IMR-90 (cell line): ENCODE measurements at regions not wholly inside any gene's neighbourhood (a gene's known extent, or its start where the extent isn't known, plus 50 kb on each side); places are given as distances from the start of the nearest gene placed in this dataset.

Source experiments
- ATAC-seq: fragments of 200-7000 bp; cut with Tn5 transposase; 2 replicates; pipeline ENCODE4 v1.9.1; 2020; ENCODE audit warnings: low read depth, mild to moderate bottlenecking, moderate library complexity
- BruUV-seq: library from RNA; stranded (reverse); fragments of 400-500 nt; replicated peaks from 2 replicates; lab custom pipeline; 2021; lab: Mats Ljungman, UMichigan
- CTCF ChIA-PET: fragments of 300-600 bp; formaldehyde crosslinking; extraction: SDS; loops from one replicate; lab custom pipeline; 2021; ENCODE audit warnings: antibody characterized with exemption; lab: Yijun Ruan, JAX
- POLR2A ChIA-PET: fragments of 300-600 bp; sonication (Branson Sonifier 250); formaldehyde crosslinking; loops from one replicate; lab custom pipeline; 2022; ENCODE audit warnings: antibody characterized with exemption; ENCODE audit not compliant: unreplicated experiment; lab: Charles Lee
- DNase-seq: peaks from one replicate; pipeline ENCODE4 v3.0.0; 2013
- H2AFZ ChIP-seq: replicated peaks from 2 replicates; pipeline ENCODE3; 2013; ENCODE audit warnings: low read length, mild to moderate bottlenecking; ENCODE audit not compliant: poor library complexity
- H2AK5ac ChIP-seq: 2 replicates; pipeline ENCODE4 v1.6.1; 2013; ENCODE audit warnings: low read depth, low read length, inconsistent platforms
- H2AK9ac ChIP-seq: replicated peaks from 2 replicates; pipeline ENCODE3; 2013; ENCODE audit warnings: mild to moderate bottlenecking, low read depth, low read length, moderate library complexity; ENCODE audit not compliant: poor library complexity
- H2BK120ac ChIP-seq: 2 replicates; pipeline ENCODE4 v1.6.1; 2013; ENCODE audit warnings: low read depth, low read length, inconsistent platforms
- H2BK15ac ChIP-seq: 3 replicates; pipeline ENCODE4 v1.6.1; 2013; ENCODE audit warnings: low read depth, low read length, inconsistent platforms
- H2BK20ac ChIP-seq: 2 replicates; pipeline ENCODE4 v1.6.1; 2013; ENCODE audit warnings: low read depth, mild to moderate bottlenecking, inconsistent platforms, low read length, moderate library complexity
- H2BK5ac ChIP-seq: 2 replicates; pipeline ENCODE4 v1.6.1; 2013; ENCODE audit warnings: mild to moderate bottlenecking, low read depth, low read length, inconsistent platforms; ENCODE audit not compliant: poor library complexity, severe bottlenecking
- H3K14ac ChIP-seq: replicated peaks from 2 replicates; pipeline ENCODE4 v1.6.1; 2013; ENCODE audit warnings: low read depth, low read length, inconsistent platforms
- H3K18ac ChIP-seq: 2 replicates; pipeline ENCODE4 v1.6.1; 2013; ENCODE audit warnings: low read depth, low read length, control low read depth
- H3K23ac ChIP-seq: 2 replicates; pipeline ENCODE4 v1.6.1; 2013; ENCODE audit warnings: low read depth, low read length, inconsistent platforms
- H3K27ac ChIP-seq: 2 replicates; pipeline ENCODE4 v1.5.1; 2013; ENCODE audit warnings: mild to moderate bottlenecking, control low read depth, low read length; ENCODE audit not compliant: insufficient read depth
- H3K27me3 ChIP-seq: 2 replicates; pipeline ENCODE4 v1.6.1; 2013; ENCODE audit warnings: low read length; ENCODE audit not compliant: control insufficient read depth, insufficient read depth
- H3K36me3 ChIP-seq: 2 replicates; pipeline ENCODE4 v1.6.1; 2013; ENCODE audit warnings: low read length, mixed read lengths; ENCODE audit not compliant: control insufficient read depth, insufficient read depth
- H3K4ac ChIP-seq: 2 replicates; pipeline ENCODE4 v1.6.1; 2013; ENCODE audit warnings: low read depth, low read length, inconsistent platforms
- H3K4me1 ChIP-seq: 2 replicates; pipeline ENCODE4 v1.6.1; 2013; ENCODE audit warnings: low read length, mixed read lengths; ENCODE audit not compliant: control insufficient read depth, insufficient read depth
- H3K4me2 ChIP-seq: 2 replicates; pipeline ENCODE4 v1.6.1; 2013; ENCODE audit warnings: low read depth, mild to moderate bottlenecking, control low read depth, low read length, moderate library complexity
- H3K4me3 ChIP-seq: 2 replicates; pipeline ENCODE4 v1.5.1; 2013; ENCODE audit warnings: low read depth, mild to moderate bottlenecking, control low read depth, low read length, moderate library complexity; ENCODE audit not compliant: insufficient read depth
- H3K56ac ChIP-seq: 2 replicates; pipeline ENCODE4 v1.6.1; 2013; ENCODE audit warnings: low read length, inconsistent platforms; ENCODE audit not compliant: insufficient read depth; ENCODE audit errors: extremely low read depth
- H3K79me1 ChIP-seq, 2 experiments: 2 replicates each; pipeline ENCODE4 v1.6.1; 2013; ENCODE audit warnings: low read length in 2 of 2, inconsistent platforms in 1 of 2, low read depth in 1 of 2
- H3K9ac ChIP-seq: 2 replicates; pipeline ENCODE4 v1.6.1; 2013; ENCODE audit warnings: low read depth, low read length, control low read depth
- H3K9me1 ChIP-seq: 2 replicates; pipeline ENCODE4 v1.6.1; 2013; ENCODE audit warnings: low read length, inconsistent platforms; ENCODE audit not compliant: insufficient read depth
- H3K9me3 ChIP-seq: 2 replicates; pipeline ENCODE4 v1.6.1; 2013; ENCODE audit warnings: low read length; ENCODE audit not compliant: control insufficient read depth, insufficient read depth
- H4K20me1 ChIP-seq: 2 replicates; pipeline ENCODE4 v1.6.1; 2013; ENCODE audit warnings: low read length, inconsistent platforms; ENCODE audit not compliant: insufficient read depth
- H4K5ac ChIP-seq: 2 replicates; pipeline ENCODE4 v1.6.1; 2013; ENCODE audit warnings: mild to moderate bottlenecking, low read depth, low read length, control low read depth
- H4K8ac ChIP-seq, 2 experiments: 2 replicates each; pipeline ENCODE4 v1.6.1; 2013; ENCODE audit warnings: low read depth in 2 of 2, low read length in 2 of 2, control low read depth in 1 of 2, inconsistent platforms in 1 of 2
- H4K91ac ChIP-seq: 2 replicates; pipeline ENCODE4 v1.6.1; 2013; ENCODE audit warnings: low read depth, low read length, inconsistent platforms; ENCODE audit not compliant: insufficient read depth
- BHLHE40 ChIP-seq: fragments of 150-350 bp; IDR thresholded peaks from 2 replicates; pipeline ENCODE4 v1.6.1; 2016; ENCODE audit warnings: mild to moderate bottlenecking, low read depth, low read length
- MAFK ChIP-seq: IDR thresholded peaks from 2 replicates; pipeline ENCODE4 v1.6.1; 2012; ENCODE audit warnings: low read depth, low read length, improper control_type of control experiment
- MXI1 ChIP-seq: IDR thresholded peaks from 2 replicates; pipeline ENCODE4 v1.6.1; 2012; ENCODE audit warnings: low read depth, mild to moderate bottlenecking, low read length, moderate library complexity, borderline replicate concordance
- NFE2L2 ChIP-seq: fragments of 150-350 bp; IDR thresholded peaks from 2 replicates; pipeline ENCODE4 v1.6.1; 2016; ENCODE audit warnings: low read depth, mild to moderate bottlenecking, low read length
- POLR2A ChIP-seq: IDR thresholded peaks from 2 replicates; pipeline ENCODE4 v1.6.1; 2012; ENCODE audit warnings: mild to moderate bottlenecking, low read depth, low read length
- RAD21 ChIP-seq: IDR thresholded peaks from 2 replicates; pipeline ENCODE4 v1.6.1; 2012; ENCODE audit warnings: low read length, improper control_type of control experiment
- RCOR1 ChIP-seq: IDR thresholded peaks from 2 replicates; pipeline ENCODE4 v1.6.1; 2012; ENCODE audit warnings: mild to moderate bottlenecking, low read length, improper control_type of control experiment; ENCODE audit not compliant: insufficient replicate concordance
- WGBS, 2 experiments: methylation state at CpG; one replicate each; pipeline versions ENCODE4 v1.1.5 to v1.1.7; 2013; ENCODE audit warnings: missing lambda C conversion rate in 2 of 2; ENCODE audit not compliant: insufficient read length in 1 of 2; ENCODE audit errors: extremely low coverage in 2 of 2; 5-methylcytosine and 5-hydroxymethylcytosine counted together
- dilution Hi-C: fragments of 300-500 bp; cut with HindIII; formaldehyde crosslinking; loops from one replicate; pipeline ENCODE4 v1.14.3; 2018; ENCODE audit warnings: low sequenced_read_pairs; ENCODE audit not compliant: unreplicated experiment
- in situ Hi-C: fragments of 300-500 bp; cut with MboI; formaldehyde crosslinking; loops from 3 replicates; pipeline ENCODE4 v1.14.3; 2019; ENCODE audit warnings: low sequenced_read_pairs, inconsistent platforms, mixed read lengths
- intact Hi-C: fragments of 100-400 bp; cut with micrococcal nuclease; formaldehyde crosslinking; loops from 2 replicates; pipeline ENCODE4 v1.10.0; 2022

DNA sequence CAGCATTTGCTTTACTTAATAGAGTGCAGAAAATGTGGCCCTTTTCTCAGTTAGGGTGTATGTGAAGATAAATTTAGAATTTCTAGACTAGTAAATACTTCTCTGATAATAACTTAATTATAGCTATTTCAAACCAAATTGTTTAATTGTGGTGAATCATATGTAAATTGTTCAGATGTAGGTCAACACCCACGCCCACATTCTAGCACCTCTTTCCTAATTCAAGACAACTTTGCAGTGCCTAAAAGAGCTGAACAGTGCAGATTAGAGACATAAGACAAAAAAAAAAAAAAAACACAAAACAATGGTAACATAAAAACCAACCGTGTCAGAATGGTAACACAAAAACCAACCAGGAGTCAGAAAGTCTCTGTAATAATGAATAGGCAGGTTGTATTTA, 758.3 kb downstream of the USP25 start:
- Histone ChIP-seq H3K9me3 (no peaks in the 10 kb centered on the region), H3K27ac (no peak overlapping the region), H3K23ac (no peak overlapping the region), H3K56ac (no peak overlapping the region), H2AK5ac (no peak overlapping the region), H2BK15ac (no peak overlapping the region), H3K9me1 (no peaks in the 10 kb centered on the region), H3K14ac (no peak overlapping the region), H4K91ac (no peak overlapping the region), H2BK20ac (no peak overlapping the region), H3K4me1 (no peaks in the 10 kb centered on the region), H3K4me2 (no peak overlapping the region), H3K9ac (no peak overlapping the region), H3K79me1 (no peaks in the 10 kb centered on the region), H2BK120ac (no peak overlapping the region), H3K27me3 (no peaks in the 10 kb centered on the region), H4K5ac (no peak overlapping the region), H2BK5ac (no peak overlapping the region), H2AK9ac (no peak overlapping the region), H3K18ac (no peak overlapping the region), H2AFZ (no peak overlapping the region), H3K4me3 (no peak overlapping the region), H4K20me1 (no peaks in the 10 kb centered on the region), H3K36me3 (no peaks in the 10 kb centered on the region), H3K4ac (no peak overlapping the region), H4K8ac (no peak overlapping the region)
- no CpG with 5 or more reads among the region's 2 CpGs for WGBS, 2 experiments
- TF ChIP-seq MAFK: no peak
- no peak for TF ChIP-seq POLR2A
- no peak for TF ChIP-seq BHLHE40
- no peak for TF ChIP-seq RAD21
- TF ChIP-seq NFE2L2: no peak
- no peak for TF ChIP-seq RCOR1
- no peak for TF ChIP-seq MXI1
- POLR2A ChIA-PET: no interaction called here
- no TSS peak for BruUV-seq
- CTCF ChIA-PET: interaction anchor here (0.5 kb wide), 1 partner anchor 406 kb away, joined by 3 read pairs; no protein-coding TSS in a partner anchor
- intact Hi-C loops (no loop called here), in situ Hi-C loops (no loop called here), dilution Hi-C loops (no loop called here)
- no peak for ATAC-seq
- no peak for DNase-seq
